HL-60 (cell line): ENCODE measurements at regions not wholly inside any gene's neighbourhood (a gene's known extent, or its start where the extent isn't known, plus 50 kb on each side); places are given as distances from the start of the nearest gene placed in this dataset.

Experiments
- DNase-seq, 2 experiments: peaks; one replicate each; pipeline ENCODE4 v3.0.0-alpha.2; 2010 to 2020; ENCODE audit warnings: low read depth in 1 of 2, low spot score in 1 of 2
- H3K27ac ChIP-seq: fragments of 250-450 bp; sonication (Bioruptor Pico); replicated peaks from 2 replicates; pipeline ENCODE4 v1.5.1; 2020; ENCODE audit warnings: mild to moderate bottlenecking, moderate library complexity
- H3K27me3 ChIP-seq: fragments of 250-450 bp; sonication (Bioruptor Pico); 2 replicates; pipeline ENCODE4 v1.5.1; 2021; ENCODE audit warnings: mild to moderate bottlenecking, moderate library complexity; ENCODE audit not compliant: insufficient read depth, poor library complexity, severe bottlenecking
- H3K4me3 ChIP-seq: replicated peaks from 2 replicates; pipeline ENCODE4 v1.5.1; 2011; ENCODE audit warnings: mild to moderate bottlenecking, control low read depth, low read length; ENCODE audit not compliant: insufficient read depth
- GABPA ChIP-seq: IDR thresholded peaks from 2 replicates; pipeline ENCODE4 v1.6.1; 2012; ENCODE audit warnings: low read depth
- POLR2AphosphoS5 ChIP-seq: IDR thresholded peaks from 2 replicates; pipeline ENCODE4 v1.6.1; 2012; ENCODE audit warnings: low read depth
- SPI1 ChIP-seq: IDR thresholded peaks from 2 replicates; pipeline ENCODE4 v1.6.1; 2012; ENCODE audit warnings: low read depth, mild to moderate bottlenecking, borderline replicate concordance
- TF ChIP-seq, protein P1 (sequence below): IDR thresholded peaks from 2 replicates; pipeline ENCODE4 v1.6.1; 2012; ENCODE audit warnings: low read depth; ENCODE audit not compliant: insufficient replicate concordance
- TF ChIP-seq, protein P2 (sequence below): IDR thresholded peaks from one replicate; pipeline ENCODE4 v1.5.1; 2011; ENCODE audit warnings: low read length, control low read depth, inconsistent platforms; ENCODE audit not compliant: insufficient read depth

- Histone ChIP-seq H3K27ac (no peak overlapping the region), H3K4me3 (no peak overlapping the region), H3K27me3 (no peaks in the 10 kb centered on the region)
- DNase-seq, result no peak
- TF ChIP-seq POLR2AphosphoS5, result no peak
- no peak for TF ChIP-seq GABPA
- TF ChIP-seq, protein P1, sequence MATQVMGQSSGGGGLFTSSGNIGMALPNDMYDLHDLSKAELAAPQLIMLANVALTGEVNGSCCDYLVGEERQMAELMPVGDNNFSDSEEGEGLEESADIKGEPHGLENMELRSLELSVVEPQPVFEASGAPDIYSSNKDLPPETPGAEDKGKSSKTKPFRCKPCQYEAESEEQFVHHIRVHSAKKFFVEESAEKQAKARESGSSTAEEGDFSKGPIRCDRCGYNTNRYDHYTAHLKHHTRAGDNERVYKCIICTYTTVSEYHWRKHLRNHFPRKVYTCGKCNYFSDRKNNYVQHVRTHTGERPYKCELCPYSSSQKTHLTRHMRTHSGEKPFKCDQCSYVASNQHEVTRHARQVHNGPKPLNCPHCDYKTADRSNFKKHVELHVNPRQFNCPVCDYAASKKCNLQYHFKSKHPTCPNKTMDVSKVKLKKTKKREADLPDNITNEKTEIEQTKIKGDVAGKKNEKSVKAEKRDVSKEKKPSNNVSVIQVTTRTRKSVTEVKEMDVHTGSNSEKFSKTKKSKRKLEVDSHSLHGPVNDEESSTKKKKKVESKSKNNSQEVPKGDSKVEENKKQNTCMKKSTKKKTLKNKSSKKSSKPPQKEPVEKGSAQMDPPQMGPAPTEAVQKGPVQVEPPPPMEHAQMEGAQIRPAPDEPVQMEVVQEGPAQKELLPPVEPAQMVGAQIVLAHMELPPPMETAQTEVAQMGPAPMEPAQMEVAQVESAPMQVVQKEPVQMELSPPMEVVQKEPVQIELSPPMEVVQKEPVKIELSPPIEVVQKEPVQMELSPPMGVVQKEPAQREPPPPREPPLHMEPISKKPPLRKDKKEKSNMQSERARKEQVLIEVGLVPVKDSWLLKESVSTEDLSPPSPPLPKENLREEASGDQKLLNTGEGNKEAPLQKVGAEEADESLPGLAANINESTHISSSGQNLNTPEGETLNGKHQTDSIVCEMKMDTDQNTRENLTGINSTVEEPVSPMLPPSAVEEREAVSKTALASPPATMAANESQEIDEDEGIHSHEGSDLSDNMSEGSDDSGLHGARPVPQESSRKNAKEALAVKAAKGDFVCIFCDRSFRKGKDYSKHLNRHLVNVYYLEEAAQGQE, result no peak
- TF ChIP-seq, protein P2, sequence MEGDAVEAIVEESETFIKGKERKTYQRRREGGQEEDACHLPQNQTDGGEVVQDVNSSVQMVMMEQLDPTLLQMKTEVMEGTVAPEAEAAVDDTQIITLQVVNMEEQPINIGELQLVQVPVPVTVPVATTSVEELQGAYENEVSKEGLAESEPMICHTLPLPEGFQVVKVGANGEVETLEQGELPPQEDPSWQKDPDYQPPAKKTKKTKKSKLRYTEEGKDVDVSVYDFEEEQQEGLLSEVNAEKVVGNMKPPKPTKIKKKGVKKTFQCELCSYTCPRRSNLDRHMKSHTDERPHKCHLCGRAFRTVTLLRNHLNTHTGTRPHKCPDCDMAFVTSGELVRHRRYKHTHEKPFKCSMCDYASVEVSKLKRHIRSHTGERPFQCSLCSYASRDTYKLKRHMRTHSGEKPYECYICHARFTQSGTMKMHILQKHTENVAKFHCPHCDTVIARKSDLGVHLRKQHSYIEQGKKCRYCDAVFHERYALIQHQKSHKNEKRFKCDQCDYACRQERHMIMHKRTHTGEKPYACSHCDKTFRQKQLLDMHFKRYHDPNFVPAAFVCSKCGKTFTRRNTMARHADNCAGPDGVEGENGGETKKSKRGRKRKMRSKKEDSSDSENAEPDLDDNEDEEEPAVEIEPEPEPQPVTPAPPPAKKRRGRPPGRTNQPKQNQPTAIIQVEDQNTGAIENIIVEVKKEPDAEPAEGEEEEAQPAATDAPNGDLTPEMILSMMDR, result no peak
- TF ChIP-seq SPI1, result no peak
These were observed 178.0 kb downstream of the IPMK start for GRCh38 chr10:58089739-58090138.

DNA sequence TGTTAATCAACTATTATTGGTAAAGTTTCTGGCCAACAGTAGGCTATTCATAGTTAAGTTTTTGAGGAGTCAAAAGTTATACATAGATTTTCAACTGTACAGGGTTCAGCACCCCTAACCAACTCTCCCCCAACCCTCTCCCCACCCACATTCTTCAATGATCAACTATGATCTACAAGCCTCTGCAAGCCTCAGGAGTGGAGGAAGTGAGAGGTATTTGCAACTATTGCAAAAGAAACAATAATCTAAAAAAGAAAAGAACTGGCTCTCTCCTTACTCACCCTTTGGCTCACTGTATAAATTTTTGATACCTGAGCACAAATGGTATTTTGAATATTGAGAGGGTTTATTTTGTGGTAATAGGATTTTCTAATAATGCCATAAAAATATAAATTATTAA, 179.8 kb downstream of the IPMK start:
- TF ChIP-seq POLR2AphosphoS5, result no peak
- no peak for TF ChIP-seq SPI1
- TF ChIP-seq, protein P2, result no peak
- TF ChIP-seq, protein P1, result no peak
- no peak for TF ChIP-seq GABPA
- Histone ChIP-seq H3K4me3 (no peak overlapping the region), H3K27me3 (no peaks in the 10 kb centered on the region), H3K27ac (no peak overlapping the region)
- no peak for DNase-seq

- no peaks in the 10 kb centered on the region for H3K27me3 ChIP-seq
- no peak overlapping the region for H3K4me3 ChIP-seq
- no peak for DNase-seq
- TF ChIP-seq, protein P2, result no peak
- no peak for TF ChIP-seq GABPA
- TF ChIP-seq POLR2AphosphoS5, result no peak
- TF ChIP-seq, protein P1, result no peak
- no peak for TF ChIP-seq SPI1
- no peak overlapping the region for H3K27ac ChIP-seq
These were observed 180.9 kb downstream of the IPMK start for GRCh38 chr10:58086763-58087150.
